ENCODE measurements at regions not wholly inside any gene's neighbourhood (a gene's known extent, or its start where the extent isn't known, plus 50 kb on each side); places are given as distances from the start of the nearest gene placed in this dataset.

DNA sequence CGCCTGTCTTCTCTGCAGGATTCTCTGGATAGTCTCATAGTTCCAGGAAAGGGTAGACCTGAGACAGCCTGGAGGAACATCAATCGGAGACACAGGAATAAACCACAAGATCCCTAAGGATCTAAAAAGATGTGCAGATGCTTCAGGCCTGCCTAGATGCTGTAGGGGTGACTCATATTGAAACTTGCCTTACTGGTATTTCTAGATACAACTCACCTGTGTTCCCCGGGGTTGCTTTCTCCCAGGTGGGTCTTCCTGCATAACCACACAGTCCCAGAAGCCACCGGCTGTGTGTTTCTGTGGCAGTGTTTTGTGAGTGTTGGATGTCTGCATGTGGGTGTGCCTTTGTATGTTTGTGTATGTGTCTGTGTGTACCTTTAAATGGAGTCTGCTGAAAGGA lies 719.0 kb upstream of the TSPY4 start:
- Histone ChIP-seq H3K27me3 (no peaks in the 10 kb centered on the region), H3K36me3 (no peaks in the 10 kb centered on the region), H3K27ac (no peak overlapping the region), H3K4me1 (peaks cover 0 to 8% (median 0%) of the 10 kb centered on the region in 4 donors), H3K4me3 (no peak overlapping the region), H3K9me3 (no peaks in the 10 kb centered on the region)
- intact Hi-C loops (cut with DNase I), result no loop called here
- DNase-seq, result no peak
- WGBS, 2 donors, result 63 to 83% methylated on average over 4 of the region's 4 CpGs
- no peak for TF ChIP-seq EP300 (IDR thresholded peaks at IDR 0.05)
- TF ChIP-seq POLR2AphosphoS5 (IDR thresholded peaks at IDR 0.05), result no peak
- TF ChIP-seq, protein P1, sequence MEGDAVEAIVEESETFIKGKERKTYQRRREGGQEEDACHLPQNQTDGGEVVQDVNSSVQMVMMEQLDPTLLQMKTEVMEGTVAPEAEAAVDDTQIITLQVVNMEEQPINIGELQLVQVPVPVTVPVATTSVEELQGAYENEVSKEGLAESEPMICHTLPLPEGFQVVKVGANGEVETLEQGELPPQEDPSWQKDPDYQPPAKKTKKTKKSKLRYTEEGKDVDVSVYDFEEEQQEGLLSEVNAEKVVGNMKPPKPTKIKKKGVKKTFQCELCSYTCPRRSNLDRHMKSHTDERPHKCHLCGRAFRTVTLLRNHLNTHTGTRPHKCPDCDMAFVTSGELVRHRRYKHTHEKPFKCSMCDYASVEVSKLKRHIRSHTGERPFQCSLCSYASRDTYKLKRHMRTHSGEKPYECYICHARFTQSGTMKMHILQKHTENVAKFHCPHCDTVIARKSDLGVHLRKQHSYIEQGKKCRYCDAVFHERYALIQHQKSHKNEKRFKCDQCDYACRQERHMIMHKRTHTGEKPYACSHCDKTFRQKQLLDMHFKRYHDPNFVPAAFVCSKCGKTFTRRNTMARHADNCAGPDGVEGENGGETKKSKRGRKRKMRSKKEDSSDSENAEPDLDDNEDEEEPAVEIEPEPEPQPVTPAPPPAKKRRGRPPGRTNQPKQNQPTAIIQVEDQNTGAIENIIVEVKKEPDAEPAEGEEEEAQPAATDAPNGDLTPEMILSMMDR (IDR thresholded peaks at IDR 0.05), result no peak
- TF ChIP-seq POLR2A (IDR thresholded peaks at IDR 0.05), result no peak

GRCh38 chrY:8622156-8622555 lies 715.1 kb upstream of the TSPY4 start:
- no peak for DNase-seq
- TF ChIP-seq EP300 (IDR thresholded peaks at IDR 0.05), result no peak
- no peak for TF ChIP-seq POLR2AphosphoS5 (IDR thresholded peaks at IDR 0.05)
- TF ChIP-seq, protein P1 (IDR thresholded peaks at IDR 0.05), result no peak
- no peak for TF ChIP-seq POLR2A (IDR thresholded peaks at IDR 0.05)
- Histone ChIP-seq H3K4me1 (peaks cover 0 to 8% (median 0%) of the 10 kb centered on the region in 4 donors), H3K36me3 (no peaks in the 10 kb centered on the region), H3K27me3 (no peaks in the 10 kb centered on the region), H3K9me3 (no peaks in the 10 kb centered on the region), H3K4me3 (no peak overlapping the region), H3K27ac (no peak overlapping the region)
- WGBS, 2 donors, result 20 to 34% methylated on average over 1 of the region's 1 CpG
- intact Hi-C loops (cut with DNase I), result no loop called here

DNA sequence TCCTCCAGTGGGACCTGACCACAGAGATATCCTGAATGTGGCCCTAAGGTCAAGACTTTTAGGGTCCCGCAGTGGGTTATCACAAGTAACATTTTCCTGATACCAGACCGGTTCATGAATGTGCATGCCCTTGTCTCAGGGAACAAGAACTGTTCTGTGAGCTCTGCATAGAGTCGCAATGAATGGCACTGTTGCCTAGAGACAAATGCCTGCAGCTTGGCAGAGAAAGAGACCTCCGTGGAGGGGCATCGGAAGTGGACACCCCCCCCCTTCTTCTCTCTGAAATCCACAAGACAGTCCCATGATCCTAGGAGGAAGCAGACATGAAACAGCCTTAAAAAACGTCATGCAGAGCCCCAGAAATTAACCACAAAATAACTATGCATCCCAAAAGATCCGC lies 714.4 kb upstream of the TSPY4 start:
- H3K9me3 ChIP-seq, result no peaks in the 10 kb centered on the region
- TF ChIP-seq POLR2A (IDR thresholded peaks at IDR 0.05), result no peak
- TF ChIP-seq, protein P1 (IDR thresholded peaks at IDR 0.05), result no peak
- TF ChIP-seq EP300 (IDR thresholded peaks at IDR 0.05), result no peak
- TF ChIP-seq POLR2AphosphoS5 (IDR thresholded peaks at IDR 0.05), result no peak
- no peak for DNase-seq
- intact Hi-C loops (cut with DNase I), result no loop called here
- no peak overlapping the region for H3K27ac ChIP-seq
- 77 to 79% methylated on average over 7 of the region's 7 CpGs for WGBS, 2 donors
- no peaks in the 10 kb centered on the region for H3K27me3 ChIP-seq
- H3K4me1 ChIP-seq, result peaks cover 0 to 8% (median 0%) of the 10 kb centered on the region in 4 donors
- H3K4me3 ChIP-seq, result no peak overlapping the region
- H3K36me3 ChIP-seq, result no peaks in the 10 kb centered on the region

GRCh38 chrY:8629636-8630035 lies 707.6 kb upstream of the TSPY4 start:
- no peaks in the 10 kb centered on the region for H3K4me1 ChIP-seq
- TF ChIP-seq EP300 (IDR thresholded peaks at IDR 0.05), result no peak
- TF ChIP-seq POLR2AphosphoS5 (IDR thresholded peaks at IDR 0.05), result peak in 2 of 4 donors; percentile 27 to 56
- 78 to 80% methylated on average over 2 of the region's 2 CpGs for WGBS, 2 donors
- no peak for DNase-seq
- intact Hi-C loops (cut with DNase I), result no loop called here
- H3K4me3 ChIP-seq, result no peak overlapping the region
- H3K27me3 ChIP-seq, result no peaks in the 10 kb centered on the region
- H3K27ac ChIP-seq, result no peak overlapping the region
- no peaks in the 10 kb centered on the region for H3K36me3 ChIP-seq
- H3K9me3 ChIP-seq, result no peaks in the 10 kb centered on the region

DNA sequence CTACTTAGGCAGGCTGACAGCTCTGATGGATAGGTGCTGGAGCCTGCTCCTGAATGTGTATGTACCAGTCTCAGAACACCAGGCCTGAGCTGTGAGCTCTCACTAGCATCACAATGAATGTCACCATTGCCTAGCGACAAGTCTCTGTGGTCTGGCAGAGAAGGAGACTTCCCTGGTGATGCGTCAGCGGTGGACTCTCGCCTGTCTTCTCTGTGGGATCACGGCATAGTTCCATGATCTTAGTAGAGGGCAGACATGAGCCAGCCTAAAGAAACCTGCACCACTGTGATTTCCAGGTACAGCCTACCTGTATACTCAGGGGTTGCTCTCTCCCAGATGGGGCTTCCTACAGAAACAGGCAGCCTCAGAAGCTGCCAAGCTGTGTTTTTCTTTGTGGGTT lies 699.2 kb upstream of the TSPY4 start:
- Histone ChIP-seq H3K36me3 (no peaks in the 10 kb centered on the region), H3K4me1 (no peaks in the 10 kb centered on the region), H3K4me3 (no peak overlapping the region), H3K9me3 (no peaks in the 10 kb centered on the region), H3K27ac (no peak overlapping the region), H3K27me3 (no peaks in the 10 kb centered on the region)
- 88 to 96% methylated on average over 5 of the region's 5 CpGs for WGBS, 2 donors
- DNase-seq, result no peak
- TF ChIP-seq EP300 (IDR thresholded peaks at IDR 0.05), result no peak
- no peak for TF ChIP-seq POLR2AphosphoS5 (IDR thresholded peaks at IDR 0.05)
- TF ChIP-seq, protein P1 (IDR thresholded peaks at IDR 0.05), result no peak
- intact Hi-C loops (cut with DNase I), result no loop called here

All from sigmoid colon (tissue), 6 donors.